DOHH2 (cell line): ENCODE measurements at regions not wholly inside any gene's neighbourhood (a gene's known extent, or its start where the extent isn't known, plus 50 kb on each side); places are given as distances from the start of the nearest gene placed in this dataset.

Experiments
- H3F3A ChIP-seq: fragments of 200-600 bp; sonication (generic), shearing (Covaris generic); 2 replicates; pipeline ENCODE4 v1.6.0; 2016; ENCODE audit warnings: antibody characterized with exemption, mild to moderate bottlenecking; ENCODE audit not compliant: control insufficient read depth, insufficient read depth
- H3K27ac ChIP-seq: fragments of 200-600 bp; sonication (generic); 2 replicates; pipeline ENCODE4 v1.5.1; 2014; ENCODE audit warnings: low read depth, mild to moderate bottlenecking, low read length, moderate library complexity
- H3K27me3 ChIP-seq: fragments of 200-600 bp; sonication (generic); 2 replicates; pipeline ENCODE4 v1.6.1; 2014; ENCODE audit warnings: mild to moderate bottlenecking, low read length, mixed read lengths; ENCODE audit not compliant: control insufficient read depth
- H3K36me3 ChIP-seq: fragments of 200-600 bp; sonication (generic); 2 replicates; pipeline ENCODE4 v1.6.1; 2014; ENCODE audit warnings: mild to moderate bottlenecking, low read length, moderate library complexity, mixed read lengths; ENCODE audit not compliant: control insufficient read depth
- H3K4me1 ChIP-seq: fragments of 200-600 bp; sonication (generic); 2 replicates; pipeline ENCODE4 v1.6.1; 2014; ENCODE audit warnings: mild to moderate bottlenecking, low read length, mixed read lengths; ENCODE audit not compliant: control insufficient read depth
- H3K4me2 ChIP-seq: fragments of 200-600 bp; sonication (generic); 2 replicates; pipeline ENCODE4 v1.6.0; 2014; ENCODE audit warnings: mild to moderate bottlenecking, low read length, moderate library complexity
- H3K4me3 ChIP-seq: fragments of 200-600 bp; sonication (generic); 2 replicates; pipeline ENCODE4 v1.5.1; 2014; ENCODE audit warnings: mild to moderate bottlenecking, low read length, mixed read lengths
- H3K79me2 ChIP-seq: fragments of 200-600 bp; sonication (generic); 2 replicates; pipeline ENCODE4 v1.6.1; 2014; ENCODE audit warnings: mild to moderate bottlenecking, low read length, mixed read lengths; ENCODE audit not compliant: control insufficient read depth
- H3K9me2 ChIP-seq: fragments of 200-600 bp; sonication (generic); replicated peaks from 2 replicates; pipeline ENCODE4 v1.6.1; 2014; ENCODE audit warnings: mild to moderate bottlenecking, low read length, mixed read lengths; ENCODE audit not compliant: control insufficient read depth
- H3K9me3 ChIP-seq: fragments of 200-600 bp; sonication (generic); 2 replicates; pipeline ENCODE4 v1.6.1; 2014; ENCODE audit warnings: antibody characterized with exemption, low read length, mixed read lengths; ENCODE audit not compliant: control insufficient read depth, insufficient read depth
- H4K20me1 ChIP-seq: fragments of 200-600 bp; sonication (generic); 2 replicates; pipeline ENCODE4 v1.6.0; 2014; ENCODE audit warnings: low read depth, mild to moderate bottlenecking, antibody characterized with exemption, low read length, moderate library complexity; ENCODE audit not compliant: control insufficient read depth, insufficient read depth
- CTCF ChIP-seq: fragments of 200-600 bp; sonication (generic); IDR thresholded peaks from one replicate; pipeline ENCODE4 v1.5.1; 2014; ENCODE audit warnings: antibody characterized with exemption, mild to moderate bottlenecking, low read depth, low read length; ENCODE audit not compliant: poor library complexity, severe bottlenecking
- EZH2phosphoT487 ChIP-seq: fragments of 200-600 bp; sonication (generic); IDR thresholded peaks from 2 replicates; pipeline ENCODE4 v1.6.1; 2017; ENCODE audit warnings: borderline replicate concordance, mild to moderate bottlenecking, antibody characterized with exemption, low read length, moderate library complexity, mixed read lengths

- Histone ChIP-seq H3K9me3 (no peaks in the 10 kb centered on the region), H3K27ac (no peak overlapping the region), H3K27me3 (no peaks in the 10 kb centered on the region), H3K4me1 (no peaks in the 10 kb centered on the region), H3K36me3 (no peaks in the 10 kb centered on the region), H3K79me2 (no peaks in the 10 kb centered on the region), H3K4me2 (no peak overlapping the region), H3K4me3 (no peak overlapping the region), H3K9me2 (no peaks in the 10 kb centered on the region), H3F3A (no peaks in the 10 kb centered on the region), H4K20me1 (no peaks in the 10 kb centered on the region)
- TF ChIP-seq CTCF, result no peak
- TF ChIP-seq EZH2phosphoT487, result no peak
Measured at GRCh38 chr5:89542736-89543135, 659.8 kb upstream of the MEF2C start.

GRCh38 chr5:89537800-89538199 lies 654.8 kb upstream of the MEF2C start:
- Histone ChIP-seq H4K20me1 (no peaks in the 10 kb centered on the region), H3K79me2 (no peaks in the 10 kb centered on the region), H3K9me2 (no peaks in the 10 kb centered on the region), H3K4me2 (no peak overlapping the region), H3F3A (no peaks in the 10 kb centered on the region), H3K4me1 (no peaks in the 10 kb centered on the region), H3K9me3 (no peaks in the 10 kb centered on the region), H3K27me3 (no peaks in the 10 kb centered on the region), H3K27ac (no peak overlapping the region), H3K36me3 (no peaks in the 10 kb centered on the region), H3K4me3 (no peak overlapping the region)
- TF ChIP-seq EZH2phosphoT487, result no peak
- no peak for TF ChIP-seq CTCF

- no peaks in the 10 kb centered on the region for H3K27me3 ChIP-seq
- H3K4me1 ChIP-seq, result no peaks in the 10 kb centered on the region
- H3K9me2 ChIP-seq, result no peaks in the 10 kb centered on the region
- H3K79me2 ChIP-seq, result no peaks in the 10 kb centered on the region
- H3K4me2 ChIP-seq, result no peak overlapping the region
- no peaks in the 10 kb centered on the region for H3K36me3 ChIP-seq
- TF ChIP-seq CTCF (no peak), EZH2phosphoT487 (no peak)
- no peaks in the 10 kb centered on the region for H3F3A ChIP-seq
- no peaks in the 10 kb centered on the region for H4K20me1 ChIP-seq
- H3K4me3 ChIP-seq, result no peak overlapping the region
- no peak overlapping the region for H3K27ac ChIP-seq
- no peaks in the 10 kb centered on the region for H3K9me3 ChIP-seq
Measured at GRCh38 chr5:89536020-89536419, 653.0 kb upstream of the MEF2C start.

- H3K36me3 ChIP-seq, result no peaks in the 10 kb centered on the region
Measured at GRCh38 chr5:89535411-89535810, 652.4 kb upstream of the MEF2C start.

More at GRCh38 chr5:89535411-89535810, 652.4 kb upstream of the MEF2C start:
- no peaks in the 10 kb centered on the region for H3K4me1 ChIP-seq
- no peaks in the 10 kb centered on the region for H3K27me3 ChIP-seq
- no peak overlapping the region for H3K4me3 ChIP-seq
- H3K27ac ChIP-seq, result no peak overlapping the region
- TF ChIP-seq EZH2phosphoT487 (no peak), CTCF (no peak)
- no peaks in the 10 kb centered on the region for H3K9me3 ChIP-seq
- H3K79me2 ChIP-seq, result no peaks in the 10 kb centered on the region
- H3F3A ChIP-seq, result no peaks in the 10 kb centered on the region
- no peaks in the 10 kb centered on the region for H4K20me1 ChIP-seq
- no peaks in the 10 kb centered on the region for H3K9me2 ChIP-seq
- no peak overlapping the region for H3K4me2 ChIP-seq
